HG03442 (cell line): ENCODE measurements at regions not wholly inside any gene's neighbourhood (a gene's known extent, or its start where the extent isn't known, plus 50 kb on each side); places are given as distances from the start of the nearest gene placed in this dataset.

Experiments used
- ATAC-seq: cut with Tn5 transposase; IDR thresholded peaks from one replicate; pipeline ENCODE4 v1.9.1; 2021; ENCODE audit warnings: mild to moderate bottlenecking, moderate library complexity; ENCODE audit not compliant: unreplicated experiment

- ATAC-seq: no peak
These were observed 56.6 kb upstream of the CCL2 start for GRCh38 chr17:34198519-34198918.

GRCh38 chr17:34199454-34199853 lies 55.6 kb upstream of the CCL2 start:
- no peak for ATAC-seq

- no peak for ATAC-seq
These were observed 55.1 kb upstream of the CCL2 start for GRCh38 chr17:34199932-34200534.

- no peak for ATAC-seq
These were observed 53.9 kb upstream of the CCL2 start for GRCh38 chr17:34201225-34201624.

- ATAC-seq: no peak
These were observed 53.3 kb upstream of the CCL2 start for GRCh38 chr17:34201767-34202166.

GRCh38 chr17:34203018-34203638 lies 52.0 kb upstream of the CCL2 start:
- no peak for ATAC-seq

- no peak for ATAC-seq
These were observed 50.7 kb upstream of the CCL2 start for GRCh38 chr17:34204402-34204801.
